SK-N-SH (cell line): ENCODE measurements at regions not wholly inside any gene's neighbourhood (a gene's known extent, or its start where the extent isn't known, plus 50 kb on each side); places are given as distances from the start of the nearest gene placed in this dataset.

Source experiments
- CTCF ChIA-PET: fragments of 300-600, 350-600 bp; formaldehyde crosslinking; extraction: SDS; loops from one replicate; lab custom pipeline; 2021; lab: Yijun Ruan, JAX
- POLR2A ChIA-PET: fragments of 350-600 bp; sonication (Branson Sonifier 250); formaldehyde crosslinking; extraction: SDS; loops from one replicate; lab custom pipeline; 2020; ENCODE audit warnings: antibody characterized with exemption, inconsistent platforms; lab: Yijun Ruan, JAX
- DNase-seq: peaks from one replicate; pipeline ENCODE4 v3.0.0; 2012
- H2AFZ ChIP-seq: fragments of 200-600 bp; sonication (generic); 2 replicates; pipeline ENCODE4 v1.8.1; 2016; ENCODE audit warnings: antibody characterized with exemption, mild to moderate bottlenecking, low read depth
- H3F3A ChIP-seq: fragments of 200-600 bp; sonication (generic); replicated peaks from 2 replicates; pipeline ENCODE3; 2016; ENCODE audit warnings: antibody characterized with exemption, mild to moderate bottlenecking; ENCODE audit not compliant: insufficient read depth
- H3K27ac ChIP-seq, 2 experiments: fragments of 200-500 bp in 1 of 2; fragments of 200-600 bp in 1 of 2; sonication (Bioruptor generic) in 1 of 2; sonication (generic), shearing (Covaris generic) in 1 of 2; 2 replicates each; pipeline versions ENCODE4 v1.5.1 to v1.6.1; 2014 to 2016; ENCODE audit warnings: low read depth in 2 of 2, inconsistent platforms in 1 of 2, low read length in 1 of 2, mild to moderate bottlenecking in 1 of 2, mixed read lengths in 1 of 2
- H3K27me3 ChIP-seq: fragments of 200-600 bp; sonication (generic), shearing (Covaris generic); 2 replicates; pipeline ENCODE4 v1.6.1; 2016; ENCODE audit warnings: mixed run types; ENCODE audit not compliant: insufficient read depth
- H3K36me3 ChIP-seq, 2 experiments: fragments of 200-500 bp in 1 of 2; fragments of 200-600 bp in 1 of 2; sonication (Bioruptor generic) in 1 of 2; sonication (generic) in 1 of 2; replicated peaks in 1 of 2; 2 replicates each; pipeline versions ENCODE3 to v1.5.1; 2014 to 2016; ENCODE audit warnings: low read length in 1 of 2, mild to moderate bottlenecking in 1 of 2; ENCODE audit not compliant: insufficient read depth in 2 of 2, control insufficient read depth in 1 of 2
- H3K4me1 ChIP-seq, 2 experiments: fragments of 200-500 bp in 1 of 2; fragments of 200-600 bp in 1 of 2; sonication (Bioruptor generic) in 1 of 2; sonication (generic), shearing (Covaris generic) in 1 of 2; 2 replicates each; pipeline versions ENCODE4 v1.5.1 to v1.6.1; 2014 to 2016; ENCODE audit warnings: low read depth in 1 of 2, low read length in 1 of 2, mixed run types in 1 of 2; ENCODE audit not compliant: insufficient read depth in 2 of 2, control insufficient read depth in 1 of 2
- H3K4me2 ChIP-seq: fragments of 200-600 bp; sonication (generic), shearing (Covaris generic); 2 replicates; pipeline ENCODE4 v1.6.1; 2017; ENCODE audit warnings: mixed run types
- H3K4me3 ChIP-seq, 2 experiments: fragments of 200-500 bp in 1 of 2; fragments of 200-600 bp in 1 of 2; sonication (Bioruptor generic) in 1 of 2; sonication (generic), shearing (Covaris generic) in 1 of 2; 2 replicates each; pipeline versions ENCODE4 v1.5.1 to v1.8.1; 2014 to 2016; ENCODE audit warnings: low read depth in 2 of 2, inconsistent platforms in 1 of 2, low read length in 1 of 2, mild to moderate bottlenecking in 1 of 2, mixed read lengths in 1 of 2, moderate library complexity in 1 of 2
- H3K79me2 ChIP-seq: fragments of 200-600 bp; sonication (generic); 2 replicates; pipeline ENCODE4 v1.8.1; 2017; ENCODE audit warnings: mild to moderate bottlenecking; ENCODE audit not compliant: insufficient read depth
- H3K9ac ChIP-seq: fragments of 200-600 bp; sonication (generic); 2 replicates; pipeline ENCODE4 v1.6.1; 2017; ENCODE audit warnings: mixed run types
- H3K9me2 ChIP-seq: fragments of 200-600 bp; sonication (generic); 2 replicates; pipeline ENCODE4 v1.6.1; 2017; ENCODE audit warnings: mixed run types
- H3K9me3 ChIP-seq: fragments of 200-600 bp; sonication (generic); 2 replicates; pipeline ENCODE4 v1.6.1; 2017; ENCODE audit warnings: mixed run types, mild to moderate bottlenecking, moderate library complexity
- H4K20me1 ChIP-seq: fragments of 200-600 bp; sonication (generic); 2 replicates; pipeline ENCODE4 v1.6.1; 2017; ENCODE audit warnings: mild to moderate bottlenecking, mixed run types; ENCODE audit not compliant: insufficient read depth
- EP300 ChIP-seq, 2 experiments: IDR thresholded peaks; 2 replicates each; pipeline versions ENCODE4 v1.4.0 to v1.6.1; 2012; ENCODE audit warnings: borderline replicate concordance in 1 of 2, low read depth in 1 of 2, low read length in 1 of 2
- FOSL2 ChIP-seq: IDR thresholded peaks from 2 replicates; pipeline ENCODE4 v1.4.0; 2012; ENCODE audit warnings: low read depth, mild to moderate bottlenecking, moderate library complexity, borderline replicate concordance
- FOXJ3 ChIP-seq: sonication (generic); formaldehyde crosslinking; IDR thresholded peaks from 2 replicates; pipeline ENCODE4 v1.5.1; 2020; ENCODE audit warnings: mild to moderate bottlenecking, missing genetic modification reagents
- MEF2A ChIP-seq: IDR thresholded peaks from 2 replicates; pipeline ENCODE4 v1.4.0; 2012; ENCODE audit warnings: low read depth, borderline replicate concordance
- MXI1 ChIP-seq: IDR thresholded peaks from 2 replicates; pipeline ENCODE4 v1.6.1; 2012; ENCODE audit warnings: mild to moderate bottlenecking, low read depth, low read length, improper control_type of control experiment
- NFIC ChIP-seq: IDR thresholded peaks from 2 replicates; pipeline ENCODE4 v1.4.0; 2012; ENCODE audit warnings: borderline replicate concordance
- NRF1 ChIP-seq: IDR thresholded peaks from 2 replicates; pipeline ENCODE4 v1.6.1; 2012; ENCODE audit warnings: low read depth, mild to moderate bottlenecking, low read length
- POLR2AphosphoS5 ChIP-seq: IDR thresholded peaks from 2 replicates; pipeline ENCODE4 v1.6.1; 2012; ENCODE audit warnings: low read depth, low read length
- RFX5 ChIP-seq: IDR thresholded peaks from 2 replicates; pipeline ENCODE4 v1.6.1; 2012; ENCODE audit warnings: mild to moderate bottlenecking, improper control_type of control experiment, low read length
- SIN3A ChIP-seq: IDR thresholded peaks from 2 replicates; pipeline ENCODE4 v1.6.1; 2012; ENCODE audit warnings: low read depth, mild to moderate bottlenecking, low read length, moderate library complexity, borderline replicate concordance
- TCF12 ChIP-seq: IDR thresholded peaks from 2 replicates; pipeline ENCODE4 v1.4.0; 2012
- WGBS: methylation state at CpG from one replicate; pipeline ENCODE4 v1.1.6; 2017; ENCODE audit warnings: low lambda C conversion rate; 5-methylcytosine and 5-hydroxymethylcytosine counted together
- TF ChIP-seq, protein P1 (sequence below): IDR thresholded peaks from 2 replicates; pipeline ENCODE4 v1.6.1; 2012; ENCODE audit warnings: mild to moderate bottlenecking, low read depth, low read length, moderate library complexity
- TF ChIP-seq, protein P2 (sequence below): IDR thresholded peaks from 2 replicates; pipeline ENCODE4 v1.4.0; 2012; ENCODE audit warnings: low read depth, borderline replicate concordance
- TF ChIP-seq, protein P3 (sequence below): fragments of 150-350 bp; IDR thresholded peaks from 2 replicates; pipeline ENCODE4 v1.6.1; 2017; ENCODE audit warnings: antibody characterized with exemption, low read length, low read depth, borderline replicate concordance
- TF ChIP-seq, protein P4 (sequence below): fragments of 200-600 bp; sonication (generic); IDR thresholded peaks from 2 replicates; pipeline ENCODE4 v1.6.1; 2017; ENCODE audit warnings: antibody characterized with exemption, mild to moderate bottlenecking, moderate library complexity
- TF ChIP-seq, protein P5 (sequence below): IDR thresholded peaks from 2 replicates; pipeline ENCODE4 v1.4.0; 2012; ENCODE audit warnings: low read depth, borderline replicate concordance

DNA sequence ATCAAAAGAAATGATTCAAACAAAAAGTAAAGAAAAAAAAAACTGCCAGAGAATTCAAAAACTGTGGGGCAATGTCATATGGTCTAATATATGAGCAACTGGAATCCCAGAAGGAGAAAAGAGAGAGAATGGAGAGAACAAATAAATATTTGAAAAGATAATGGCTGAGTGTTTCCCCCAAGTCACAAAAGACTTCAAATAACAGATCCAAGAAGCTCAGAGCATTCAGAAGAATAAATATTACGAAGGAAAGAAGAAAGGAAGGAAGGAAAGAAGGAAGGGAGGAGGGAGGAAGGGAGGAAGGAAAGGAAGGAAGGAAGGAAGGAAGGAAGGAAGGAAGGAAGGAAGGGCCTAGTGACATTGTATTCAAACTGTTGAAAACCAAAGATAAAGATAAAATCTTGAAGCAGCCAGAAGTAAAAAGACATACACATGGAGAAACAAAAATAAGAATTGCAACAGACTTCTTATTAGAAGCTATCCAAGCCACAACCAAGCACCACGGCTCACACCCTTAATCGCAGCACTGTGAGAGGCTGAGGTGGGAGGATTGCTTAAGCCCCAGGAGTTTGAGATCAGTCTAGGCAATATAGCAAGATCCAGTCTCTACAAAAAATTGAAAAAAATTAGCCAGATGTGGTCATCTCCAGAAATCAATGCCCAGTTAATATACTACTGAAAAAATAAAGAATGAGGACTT lies 118.9 kb upstream of the IGSF10 start (continued):
- TF ChIP-seq, protein P1, sequence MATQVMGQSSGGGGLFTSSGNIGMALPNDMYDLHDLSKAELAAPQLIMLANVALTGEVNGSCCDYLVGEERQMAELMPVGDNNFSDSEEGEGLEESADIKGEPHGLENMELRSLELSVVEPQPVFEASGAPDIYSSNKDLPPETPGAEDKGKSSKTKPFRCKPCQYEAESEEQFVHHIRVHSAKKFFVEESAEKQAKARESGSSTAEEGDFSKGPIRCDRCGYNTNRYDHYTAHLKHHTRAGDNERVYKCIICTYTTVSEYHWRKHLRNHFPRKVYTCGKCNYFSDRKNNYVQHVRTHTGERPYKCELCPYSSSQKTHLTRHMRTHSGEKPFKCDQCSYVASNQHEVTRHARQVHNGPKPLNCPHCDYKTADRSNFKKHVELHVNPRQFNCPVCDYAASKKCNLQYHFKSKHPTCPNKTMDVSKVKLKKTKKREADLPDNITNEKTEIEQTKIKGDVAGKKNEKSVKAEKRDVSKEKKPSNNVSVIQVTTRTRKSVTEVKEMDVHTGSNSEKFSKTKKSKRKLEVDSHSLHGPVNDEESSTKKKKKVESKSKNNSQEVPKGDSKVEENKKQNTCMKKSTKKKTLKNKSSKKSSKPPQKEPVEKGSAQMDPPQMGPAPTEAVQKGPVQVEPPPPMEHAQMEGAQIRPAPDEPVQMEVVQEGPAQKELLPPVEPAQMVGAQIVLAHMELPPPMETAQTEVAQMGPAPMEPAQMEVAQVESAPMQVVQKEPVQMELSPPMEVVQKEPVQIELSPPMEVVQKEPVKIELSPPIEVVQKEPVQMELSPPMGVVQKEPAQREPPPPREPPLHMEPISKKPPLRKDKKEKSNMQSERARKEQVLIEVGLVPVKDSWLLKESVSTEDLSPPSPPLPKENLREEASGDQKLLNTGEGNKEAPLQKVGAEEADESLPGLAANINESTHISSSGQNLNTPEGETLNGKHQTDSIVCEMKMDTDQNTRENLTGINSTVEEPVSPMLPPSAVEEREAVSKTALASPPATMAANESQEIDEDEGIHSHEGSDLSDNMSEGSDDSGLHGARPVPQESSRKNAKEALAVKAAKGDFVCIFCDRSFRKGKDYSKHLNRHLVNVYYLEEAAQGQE: no peak
- TF ChIP-seq SIN3A: no peak
- TF ChIP-seq FOSL2: no peak
- no peak for TF ChIP-seq NRF1

DNA sequence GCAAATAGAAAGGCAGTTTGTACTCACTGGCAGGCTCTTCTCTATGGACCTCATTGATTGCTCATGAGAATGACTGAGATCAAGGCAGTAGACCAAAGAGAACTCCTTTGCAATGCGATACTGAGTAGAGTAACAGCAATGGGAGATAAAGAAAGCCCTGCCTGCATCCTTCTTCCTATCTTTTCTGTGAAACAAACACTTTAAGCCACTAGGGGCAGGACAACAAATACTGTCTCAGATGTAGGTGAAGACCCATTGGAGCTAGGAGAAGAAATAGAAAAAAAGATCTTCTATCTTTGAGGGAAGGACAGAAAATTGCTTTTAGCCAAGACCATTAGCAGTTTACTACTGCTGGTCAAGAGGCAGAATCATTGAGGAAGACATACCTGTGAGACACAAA lies 117.6 kb upstream of the IGSF10 start:
- Histone ChIP-seq H3K4me2 (no peak overlapping the region), H2AFZ (no peak overlapping the region), H3K9me3 (no peaks in the 10 kb centered on the region), H3K79me2 (no peaks in the 10 kb centered on the region; the same call in 1 of the 2 replicates), H3K9ac (no peak overlapping the region), H3K9me2 (no peaks in the 10 kb centered on the region), H3F3A (peaks cover 3% of the 10 kb centered on the region), H3K36me3 (peaks cover 0 to 17% of the 10 kb centered on the region in 2 experiments), H3K4me3 (no peak overlapping the region), H4K20me1 (no peaks in the 10 kb centered on the region), H3K4me1 (peaks cover 0 to 9% of the 10 kb centered on the region in 2 experiments; a peak in 1 of 4 replicates), H3K27me3 (no peaks in the 10 kb centered on the region), H3K27ac (no peak overlapping the region)
- POLR2A ChIA-PET: no interaction called here
- CTCF ChIA-PET: interaction anchor here (0.6 kb wide), 1 partner anchor 72 kb away, joined by 3 read pairs; no protein-coding TSS in a partner anchor
- DNase-seq: no peak
- WGBS: 21% methylated on average over 1 of the region's 1 CpG
- TF ChIP-seq, protein P2, sequence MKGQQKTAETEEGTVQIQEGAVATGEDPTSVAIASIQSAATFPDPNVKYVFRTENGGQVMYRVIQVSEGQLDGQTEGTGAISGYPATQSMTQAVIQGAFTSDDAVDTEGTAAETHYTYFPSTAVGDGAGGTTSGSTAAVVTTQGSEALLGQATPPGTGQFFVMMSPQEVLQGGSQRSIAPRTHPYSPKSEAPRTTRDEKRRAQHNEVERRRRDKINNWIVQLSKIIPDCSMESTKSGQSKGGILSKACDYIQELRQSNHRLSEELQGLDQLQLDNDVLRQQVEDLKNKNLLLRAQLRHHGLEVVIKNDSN: no peak
- no peak for TF ChIP-seq FOXJ3 (CRISPR knock-in tag)
- TF ChIP-seq NFIC: no peak
- TF ChIP-seq, protein P3, sequence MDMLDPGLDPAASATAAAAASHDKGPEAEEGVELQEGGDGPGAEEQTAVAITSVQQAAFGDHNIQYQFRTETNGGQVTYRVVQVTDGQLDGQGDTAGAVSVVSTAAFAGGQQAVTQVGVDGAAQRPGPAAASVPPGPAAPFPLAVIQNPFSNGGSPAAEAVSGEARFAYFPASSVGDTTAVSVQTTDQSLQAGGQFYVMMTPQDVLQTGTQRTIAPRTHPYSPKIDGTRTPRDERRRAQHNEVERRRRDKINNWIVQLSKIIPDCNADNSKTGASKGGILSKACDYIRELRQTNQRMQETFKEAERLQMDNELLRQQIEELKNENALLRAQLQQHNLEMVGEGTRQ: no peak
- TF ChIP-seq FOSL2: no peak
- no peak for TF ChIP-seq MXI1
- TF ChIP-seq MEF2A: no peak
- TF ChIP-seq, protein P4, sequence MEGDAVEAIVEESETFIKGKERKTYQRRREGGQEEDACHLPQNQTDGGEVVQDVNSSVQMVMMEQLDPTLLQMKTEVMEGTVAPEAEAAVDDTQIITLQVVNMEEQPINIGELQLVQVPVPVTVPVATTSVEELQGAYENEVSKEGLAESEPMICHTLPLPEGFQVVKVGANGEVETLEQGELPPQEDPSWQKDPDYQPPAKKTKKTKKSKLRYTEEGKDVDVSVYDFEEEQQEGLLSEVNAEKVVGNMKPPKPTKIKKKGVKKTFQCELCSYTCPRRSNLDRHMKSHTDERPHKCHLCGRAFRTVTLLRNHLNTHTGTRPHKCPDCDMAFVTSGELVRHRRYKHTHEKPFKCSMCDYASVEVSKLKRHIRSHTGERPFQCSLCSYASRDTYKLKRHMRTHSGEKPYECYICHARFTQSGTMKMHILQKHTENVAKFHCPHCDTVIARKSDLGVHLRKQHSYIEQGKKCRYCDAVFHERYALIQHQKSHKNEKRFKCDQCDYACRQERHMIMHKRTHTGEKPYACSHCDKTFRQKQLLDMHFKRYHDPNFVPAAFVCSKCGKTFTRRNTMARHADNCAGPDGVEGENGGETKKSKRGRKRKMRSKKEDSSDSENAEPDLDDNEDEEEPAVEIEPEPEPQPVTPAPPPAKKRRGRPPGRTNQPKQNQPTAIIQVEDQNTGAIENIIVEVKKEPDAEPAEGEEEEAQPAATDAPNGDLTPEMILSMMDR: no peak; the same call in 1 of the 2 replicates
- no peak for TF ChIP-seq EP300 (IDR thresholded peaks at IDR 0.05; ENCODE audit: borderline replicate concordance in 1 of 2, low read depth in 1 of 2, low read length in 1 of 2)
- TF ChIP-seq, protein P5, sequence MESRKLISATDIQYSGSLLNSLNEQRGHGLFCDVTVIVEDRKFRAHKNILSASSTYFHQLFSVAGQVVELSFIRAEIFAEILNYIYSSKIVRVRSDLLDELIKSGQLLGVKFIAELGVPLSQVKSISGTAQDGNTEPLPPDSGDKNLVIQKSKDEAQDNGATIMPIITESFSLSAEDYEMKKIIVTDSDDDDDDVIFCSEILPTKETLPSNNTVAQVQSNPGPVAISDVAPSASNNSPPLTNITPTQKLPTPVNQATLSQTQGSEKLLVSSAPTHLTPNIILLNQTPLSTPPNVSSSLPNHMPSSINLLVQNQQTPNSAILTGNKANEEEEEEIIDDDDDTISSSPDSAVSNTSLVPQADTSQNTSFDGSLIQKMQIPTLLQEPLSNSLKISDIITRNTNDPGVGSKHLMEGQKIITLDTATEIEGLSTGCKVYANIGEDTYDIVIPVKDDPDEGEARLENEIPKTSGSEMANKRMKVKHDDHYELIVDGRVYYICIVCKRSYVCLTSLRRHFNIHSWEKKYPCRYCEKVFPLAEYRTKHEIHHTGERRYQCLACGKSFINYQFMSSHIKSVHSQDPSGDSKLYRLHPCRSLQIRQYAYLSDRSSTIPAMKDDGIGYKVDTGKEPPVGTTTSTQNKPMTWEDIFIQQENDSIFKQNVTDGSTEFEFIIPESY: no peak
- TF ChIP-seq RFX5: no peak
- no peak for TF ChIP-seq POLR2AphosphoS5
- no peak for TF ChIP-seq TCF12
